ENCODE measurements at regions not wholly inside any gene's neighbourhood (a gene's known extent, or its start where the extent isn't known, plus 50 kb on each side); places are given as distances from the start of the nearest gene placed in this dataset.

- TF ChIP-seq CHD7 (IDR thresholded peaks at IDR 0.05; ENCODE audit: insufficient replicate concordance, low read length) = no peak
- TF ChIP-seq TEAD4 (IDR thresholded peaks at IDR 0.05; ENCODE audit: low read depth, low read length) = no peak
- TF ChIP-seq HDAC6 (IDR thresholded peaks at IDR 0.05; ENCODE audit: low read depth, low read length) = no peak
- no peak for TF ChIP-seq MAFK (IDR thresholded peaks at IDR 0.05; ENCODE audit: low read depth, low read length)
- no peak for TF ChIP-seq RFX5 (IDR thresholded peaks at IDR 0.05; ENCODE audit: borderline replicate concordance, low read depth, low read length)
- no peak for TF ChIP-seq CEBPB (IDR thresholded peaks at IDR 0.05; ENCODE audit: low read depth, low read length)
- TF ChIP-seq USF2 (IDR thresholded peaks at IDR 0.05; ENCODE audit: low read length) = no peak
- no peak for TF ChIP-seq NRF1 (IDR thresholded peaks at IDR 0.05; ENCODE audit: low read depth, low read length)
- TF ChIP-seq CHD1 (IDR thresholded peaks at IDR 0.05; ENCODE audit: low read depth, low read length) = no peak
- TF ChIP-seq RXRA (IDR thresholded peaks at IDR 0.05; ENCODE audit: insufficient read depth, low read depth, low read length) = no peak
Observed at GRCh38 chr20:10728873-10729670, 55.3 kb upstream of the JAG1 start (continued).

All from H1 (cell line).